ENCODE measurements at regions not wholly inside any gene's neighbourhood (a gene's known extent, or its start where the extent isn't known, plus 50 kb on each side); places are given as distances from the start of the nearest gene placed in this dataset.

GRCh38 chr2:195408811-195409210 is 248.2 kb upstream of the SLC39A10 start:
- H3K27me3 ChIP-seq (ENCODE audit: control insufficient read depth in 2 of 2, insufficient read depth in 2 of 2, low read length in 2 of 2) = no peaks in the 10 kb centered on the region
- no peaks in the 10 kb centered on the region for H3K36me3 ChIP-seq (replicated peaks in 1 of 2; ENCODE audit: control insufficient read depth in 1 of 2, insufficient read depth in 2 of 2, low read length in 2 of 2)
- no peak overlapping the region for H3K4me2 ChIP-seq (replicated peaks; ENCODE audit: extremely low read depth, low read length, poor library complexity, severe bottlenecking)
- H3K9me3 ChIP-seq (replicated peaks in 1 of 2; ENCODE audit: control insufficient read depth in 1 of 2, insufficient read depth in 1 of 2, low read length in 2 of 2) = no peaks in the 10 kb centered on the region
- no peak overlapping the region for H3K4me3 ChIP-seq (replicated peaks in 1 of 3; ENCODE audit: low read depth in 2 of 3, low read length in 3 of 3)
- Mint-ChIP-seq H3K27ac (no peak overlapping the region), H3K4me1 (no peaks in the 10 kb centered on the region), H3K36me3 (no peaks in the 10 kb centered on the region), H3K4me3 (no peak overlapping the region), H3K9me3 (no peaks in the 10 kb centered on the region), H3K27me3 (ENCODE audit: low read depth in 3 of 3) (peaks cover 0 to 3% (median 0%) of the 10 kb centered on the region in 3 donors)
- no CpG with 5 or more reads among the region's 1 CpG for WGBS (ENCODE audit: insufficient coverage)
- no peak overlapping the region for H2AFZ ChIP-seq (ENCODE audit: insufficient read depth, low read depth, low read length, poor library complexity, severe bottlenecking)
- no peak for DNase-seq
- H3K27ac ChIP-seq (ENCODE audit: low read depth in 1 of 2, low read length in 2 of 2) = no peak overlapping the region
- no peaks in the 10 kb centered on the region for H3K4me1 ChIP-seq (ENCODE audit: control insufficient read depth in 1 of 2, insufficient read depth in 2 of 2, low read length in 2 of 2)
- H3K9ac ChIP-seq (ENCODE audit: insufficient read depth, low read length, poor library complexity, severe bottlenecking) = no peak overlapping the region
- no peaks in the 10 kb centered on the region for H4K20me1 ChIP-seq (ENCODE audit: insufficient read depth, low read length)
- TF ChIP-seq CTCF (IDR thresholded peaks at IDR 0.05) = no peak
- intact Hi-C loops (cut with micrococcal nuclease) = no loop called here
- H3K79me2 ChIP-seq (ENCODE audit: insufficient read depth, low read length) = no peaks in the 10 kb centered on the region

- Histone ChIP-seq H3K4me3 (replicated peaks in 1 of 3; ENCODE audit: low read depth in 2 of 3, low read length in 3 of 3) (no peak overlapping the region), H3K27ac (ENCODE audit: low read depth in 1 of 2, low read length in 2 of 2) (no peak overlapping the region), H3K4me1 (ENCODE audit: control insufficient read depth in 1 of 2, insufficient read depth in 2 of 2, low read length in 2 of 2) (no peaks in the 10 kb centered on the region), H3K36me3 (replicated peaks in 1 of 2; ENCODE audit: control insufficient read depth in 1 of 2, insufficient read depth in 2 of 2, low read length in 2 of 2) (no peaks in the 10 kb centered on the region), H3K9ac (ENCODE audit: insufficient read depth, low read length, poor library complexity, severe bottlenecking) (no peak overlapping the region), H2AFZ (ENCODE audit: insufficient read depth, low read depth, low read length, poor library complexity, severe bottlenecking) (no peak overlapping the region), H3K27me3 (ENCODE audit: control insufficient read depth in 2 of 2, insufficient read depth in 2 of 2, low read length in 2 of 2) (no peaks in the 10 kb centered on the region), H3K4me2 (replicated peaks; ENCODE audit: extremely low read depth, low read length, poor library complexity, severe bottlenecking) (no peak overlapping the region), H4K20me1 (ENCODE audit: insufficient read depth, low read length) (no peaks in the 10 kb centered on the region), H3K9me3 (replicated peaks in 1 of 2; ENCODE audit: control insufficient read depth in 1 of 2, insufficient read depth in 1 of 2, low read length in 2 of 2) (no peaks in the 10 kb centered on the region), H3K79me2 (ENCODE audit: insufficient read depth, low read length) (no peaks in the 10 kb centered on the region)
- no peak for TF ChIP-seq CTCF (IDR thresholded peaks at IDR 0.05)
- Mint-ChIP-seq H3K4me1 (no peaks in the 10 kb centered on the region), H3K9me3 (peaks cover 0 to 4% (median 0%) of the 10 kb centered on the region in 7 donors), H3K27ac (no peak overlapping the region), H3K27me3 (ENCODE audit: low read depth in 3 of 3) (peaks cover 0 to 3% (median 0%) of the 10 kb centered on the region in 3 donors), H3K4me3 (no peak overlapping the region), H3K36me3 (no peaks in the 10 kb centered on the region)
- WGBS (ENCODE audit: insufficient coverage) = 75% methylated on average over 1 of the region's 3 CpGs
- intact Hi-C loops (cut with micrococcal nuclease) = no loop called here
- DNase-seq = no peak
These were observed 248.8 kb upstream of the SLC39A10 start for GRCh38 chr2:195408196-195408595.

All from CD14-positive monocyte (primary cell).